Activated T-helper 2 cell treated with anti-CD3 and anti-CD28 coated beads, Interferon-gamma antibody, Interleukin-2, Interleukin-4, amounts not matched to agents 10 μg/mL and 5 μg/mL and 100 μg/mL, durations not matched to agents 14 hours and 24 hours and 36 hours (primary cell): ENCODE measurements at regions not wholly inside any gene's neighbourhood (a gene's known extent, or its start where the extent isn't known, plus 50 kb on each side); places are given as distances from the start of the nearest gene placed in this dataset.
"Not testable (repeated sequence)": the region's sequence is repeated elsewhere in the genome, so short reads cannot be mapped to it uniquely, and the experiment has no call there.

Experiments used
- DNase-seq: peaks from one replicate; pipeline ENCODE4 v3.0.0; 2021; ENCODE audit warnings: low spot score
- H3K27ac Mint-ChIP-seq: one replicate; pipeline ENCODE4 v1.8.0; 2021; ENCODE audit warnings: mixed read lengths
- H3K27me3 Mint-ChIP-seq: one replicate; pipeline ENCODE4 v1.8.0; 2021; ENCODE audit warnings: low read depth, mixed read lengths
- H3K36me3 Mint-ChIP-seq: one replicate; pipeline ENCODE4 v1.8.0; 2021; ENCODE audit warnings: low read depth, mixed read lengths
- H3K4me1 Mint-ChIP-seq: one replicate; pipeline ENCODE4 v1.8.0; 2021; ENCODE audit warnings: low read depth, mixed read lengths
- H3K4me3 Mint-ChIP-seq: one replicate; pipeline ENCODE4 v1.8.0; 2021; ENCODE audit warnings: low read depth, mild to moderate bottlenecking, moderate library complexity, mixed read lengths
- H3K9me3 Mint-ChIP-seq: one replicate; pipeline ENCODE4 v1.8.0; 2021; ENCODE audit warnings: mixed read lengths
- intact Hi-C: fragments of 100-400 bp; cut with micrococcal nuclease; formaldehyde crosslinking; loops from one replicate; pipeline ENCODE4 v1.15.1; 2023

DNA sequence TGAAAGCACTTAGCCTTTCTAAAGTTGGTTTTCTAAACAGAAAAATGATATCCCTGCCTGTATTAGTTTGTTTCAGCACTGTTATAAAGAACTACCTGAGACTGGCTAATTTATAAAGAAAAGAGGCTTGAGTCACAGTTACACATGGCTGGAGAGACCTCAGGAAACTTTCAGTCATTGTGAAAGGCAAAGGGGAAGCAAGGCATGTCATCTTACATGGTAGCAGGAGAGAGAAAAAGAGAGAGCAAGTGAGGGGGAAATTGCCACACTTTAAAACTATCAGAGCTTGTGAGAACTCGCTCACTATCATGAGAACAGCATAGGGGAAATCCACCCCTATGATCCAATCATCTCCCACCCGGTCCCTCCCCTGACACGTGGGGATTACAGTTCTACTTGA is 64.9 kb downstream of the FAM170A start:
- H3K36me3 Mint-ChIP-seq = no peaks in the 10 kb centered on the region
- no peak overlapping the region for H3K27ac Mint-ChIP-seq
- H3K9me3 Mint-ChIP-seq = peaks cover 9% of the 10 kb centered on the region
- H3K4me3 Mint-ChIP-seq = no peak overlapping the region
- intact Hi-C loops = no loop called here
- no peaks in the 10 kb centered on the region for H3K27me3 Mint-ChIP-seq
- no peaks in the 10 kb centered on the region for H3K4me1 Mint-ChIP-seq
- no peak for DNase-seq

GRCh38 chr5:119706049-119706448 is 76.7 kb downstream of the FAM170A start:
- Mint-ChIP-seq H3K27ac (no peak overlapping the region), H3K36me3 (no peaks in the 10 kb centered on the region), H3K4me1 (no peaks in the 10 kb centered on the region), H3K4me3 (no peak overlapping the region), H3K27me3 (no peaks in the 10 kb centered on the region), H3K9me3 (no peaks in the 10 kb centered on the region)
- no peak for DNase-seq
- intact Hi-C loops = no loop called here

DNA sequence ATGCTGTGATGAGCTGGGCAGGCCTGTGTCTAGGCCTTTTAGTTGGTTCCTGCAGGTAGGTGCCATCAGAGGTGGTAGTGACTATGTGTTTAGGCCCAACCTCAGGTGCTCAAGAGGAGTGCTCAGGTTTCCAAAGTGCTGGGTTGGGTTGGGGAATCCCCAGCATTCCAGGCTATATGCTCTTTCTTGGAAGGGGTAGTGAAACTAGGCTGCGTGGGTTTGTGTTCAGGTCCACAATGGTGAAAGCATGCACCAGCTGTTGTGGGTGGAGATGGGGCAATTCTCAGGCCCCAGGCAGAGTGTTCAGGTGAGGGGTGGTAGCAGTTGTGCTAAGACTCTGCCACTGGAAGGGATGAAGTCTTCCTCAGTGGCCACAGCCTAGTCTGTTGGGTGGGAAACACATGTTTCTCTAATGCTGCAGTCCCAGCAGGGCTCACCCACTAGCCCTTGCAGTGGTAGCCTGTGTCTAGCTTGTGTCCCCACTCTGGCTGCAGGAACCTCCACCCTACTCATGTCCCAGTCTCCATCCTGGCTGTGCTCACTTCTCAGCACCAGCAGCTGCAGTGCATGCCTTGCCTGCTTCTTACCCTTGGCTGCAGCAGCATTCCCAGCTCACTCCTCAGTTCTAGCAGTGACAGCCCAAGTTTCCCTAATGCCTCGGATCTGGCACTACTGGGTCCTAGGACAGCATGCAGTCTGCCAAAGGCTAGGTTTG is 78.9 kb downstream of the FAM170A start:
- H3K4me3 Mint-ChIP-seq = no peak overlapping the region
- H3K9me3 Mint-ChIP-seq = no peaks in the 10 kb centered on the region
- DNase-seq = no peak
- no peaks in the 10 kb centered on the region for H3K27me3 Mint-ChIP-seq
- no peak overlapping the region for H3K27ac Mint-ChIP-seq
- intact Hi-C loops = no loop called here
- H3K36me3 Mint-ChIP-seq = no peaks in the 10 kb centered on the region
- H3K4me1 Mint-ChIP-seq = no peaks in the 10 kb centered on the region

DNA sequence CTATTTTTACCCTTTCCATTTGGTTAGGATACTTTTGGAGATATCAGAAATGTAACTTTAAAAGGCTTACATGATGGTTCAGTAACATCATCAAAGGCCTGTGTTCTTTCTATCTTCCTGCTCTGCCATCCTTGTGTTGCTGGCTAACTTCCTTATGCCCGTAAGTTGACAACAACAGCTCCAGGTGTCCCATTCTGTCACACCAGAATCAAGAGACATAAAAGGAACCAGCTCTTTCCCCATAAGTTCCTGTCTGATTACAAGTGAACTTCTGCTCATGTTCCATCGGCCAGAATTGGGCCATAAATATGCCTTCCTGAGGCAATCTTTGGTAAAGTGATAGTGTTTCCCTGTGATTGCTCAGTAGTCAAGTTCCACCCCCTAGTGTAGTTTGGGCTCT is 92.4 kb downstream of the FAM170A start:
- Mint-ChIP-seq H3K4me1 (no peaks in the 10 kb centered on the region), H3K9me3 (peaks cover 8% of the 10 kb centered on the region), H3K36me3 (no peaks in the 10 kb centered on the region), H3K27ac (no peak overlapping the region), H3K27me3 (no peaks in the 10 kb centered on the region), H3K4me3 (no peak overlapping the region)
- intact Hi-C loops = no loop called here
- DNase-seq = no peak

GRCh38 chr5:119725291-119725690 is 95.9 kb downstream of the FAM170A start:
- H3K9me3 Mint-ChIP-seq, H3K27ac Mint-ChIP-seq, H3K4me1 Mint-ChIP-seq, DNase-seq, intact Hi-C loops, H3K4me3 Mint-ChIP-seq, H3K27me3 Mint-ChIP-seq, H3K36me3 Mint-ChIP-seq: not testable (repeated sequence)

GRCh38 chr5:119726544-119726943 is 97.2 kb downstream of the FAM170A start:
- Mint-ChIP-seq H3K9me3 (peaks cover 8% of the 10 kb centered on the region), H3K27ac (no peak overlapping the region), H3K4me1 (no peaks in the 10 kb centered on the region), H3K27me3 (no peaks in the 10 kb centered on the region), H3K4me3 (no peak overlapping the region), H3K36me3 (no peaks in the 10 kb centered on the region)
- intact Hi-C loops = no loop called here
- DNase-seq = no peak

GRCh38 chr5:119740225-119740624 is 110.9 kb downstream of the FAM170A start:
- no peak for DNase-seq
- H3K27ac Mint-ChIP-seq = no peak overlapping the region
- no peak overlapping the region for H3K4me3 Mint-ChIP-seq
- intact Hi-C loops = loop anchor here (5.0 kb wide), 1 partner anchor 268 kb away; no protein-coding TSS in a partner anchor
- no peaks in the 10 kb centered on the region for H3K9me3 Mint-ChIP-seq
- H3K36me3 Mint-ChIP-seq = no peaks in the 10 kb centered on the region
- H3K4me1 Mint-ChIP-seq = no peaks in the 10 kb centered on the region
- no peaks in the 10 kb centered on the region for H3K27me3 Mint-ChIP-seq

DNA sequence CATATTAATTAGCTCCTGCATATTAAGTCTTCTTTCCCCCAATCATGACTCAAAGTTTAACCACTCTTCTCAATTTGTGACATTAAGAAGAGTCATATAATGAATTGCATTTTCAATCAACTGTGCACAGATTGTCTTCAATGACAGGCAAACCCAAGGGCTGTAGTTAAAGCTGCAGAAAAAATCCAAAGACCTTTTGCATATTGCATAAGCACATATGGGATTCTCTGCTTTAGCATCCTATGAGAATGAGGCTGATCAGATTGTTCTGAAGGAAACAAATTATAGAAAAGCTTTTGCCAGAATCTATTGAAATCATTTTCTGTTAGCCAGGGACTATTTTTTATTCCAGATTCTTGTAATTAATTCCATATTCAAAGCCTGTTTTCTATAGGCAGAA is 112.3 kb downstream of the FAM170A start:
- Mint-ChIP-seq H3K4me3 (no peak overlapping the region), H3K27me3 (no peaks in the 10 kb centered on the region), H3K4me1 (no peaks in the 10 kb centered on the region), H3K36me3 (no peaks in the 10 kb centered on the region), H3K9me3 (no peaks in the 10 kb centered on the region), H3K27ac (no peak overlapping the region)
- intact Hi-C loops = loop anchor here (5.0 kb wide), 1 partner anchor 269 kb away; no protein-coding TSS in a partner anchor
- DNase-seq = no peak

- H3K27ac Mint-ChIP-seq = no peak overlapping the region
- no peak overlapping the region for H3K4me3 Mint-ChIP-seq
- no peaks in the 10 kb centered on the region for H3K9me3 Mint-ChIP-seq
- no peaks in the 10 kb centered on the region for H3K27me3 Mint-ChIP-seq
- intact Hi-C loops = loop anchor here (5.0 kb wide), 1 partner anchor 270 kb away; no protein-coding TSS in a partner anchor
- no peaks in the 10 kb centered on the region for H3K36me3 Mint-ChIP-seq
- H3K4me1 Mint-ChIP-seq = no peaks in the 10 kb centered on the region
- no peak for DNase-seq
Observed at GRCh38 chr5:119742311-119742710, 113.0 kb downstream of the FAM170A start.

DNA sequence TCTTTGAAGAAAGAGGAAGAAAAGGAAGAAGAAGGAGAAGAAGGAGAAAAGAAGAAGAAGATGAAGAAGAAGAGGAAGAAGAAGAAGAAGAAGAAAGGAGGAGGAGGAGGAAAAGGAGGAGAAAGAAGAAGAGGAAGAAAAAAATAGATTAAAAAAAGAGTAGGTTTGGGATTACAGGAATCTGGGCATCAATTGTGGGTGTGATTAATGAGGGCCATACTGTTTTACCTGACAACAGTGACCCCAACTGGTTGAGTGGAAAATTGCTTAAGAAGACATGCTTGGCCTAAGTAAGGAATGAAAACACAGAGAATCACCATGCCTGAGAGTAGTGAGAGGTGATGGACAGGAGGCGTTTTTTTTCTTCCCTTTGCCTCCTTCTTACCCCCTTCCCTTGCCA is 114.6 kb downstream of the FAM170A start:
- no peaks in the 10 kb centered on the region for H3K4me1 Mint-ChIP-seq
- H3K9me3 Mint-ChIP-seq = no peaks in the 10 kb centered on the region
- no peak for DNase-seq
- no peak overlapping the region for H3K27ac Mint-ChIP-seq
- H3K36me3 Mint-ChIP-seq = no peaks in the 10 kb centered on the region
- H3K4me3 Mint-ChIP-seq = no peak overlapping the region
- intact Hi-C loops = loop anchor here (1.0 to 5.0 kb wide), 2 partner anchors 272 to 756 kb away; partner anchors contain the start of gene DTWD2
- H3K27me3 Mint-ChIP-seq = no peaks in the 10 kb centered on the region

GRCh38 chr5:119745976-119746375 is 116.6 kb downstream of the FAM170A start:
- no peak overlapping the region for H3K4me3 Mint-ChIP-seq
- no peak overlapping the region for H3K27ac Mint-ChIP-seq
- H3K4me1 Mint-ChIP-seq = no peaks in the 10 kb centered on the region
- no peak for DNase-seq
- no peaks in the 10 kb centered on the region for H3K36me3 Mint-ChIP-seq
- no peaks in the 10 kb centered on the region for H3K9me3 Mint-ChIP-seq
- H3K27me3 Mint-ChIP-seq = no peaks in the 10 kb centered on the region
- intact Hi-C loops = no loop called here

- no peaks in the 10 kb centered on the region for H3K36me3 Mint-ChIP-seq
- no peak overlapping the region for H3K4me3 Mint-ChIP-seq
- intact Hi-C loops = no loop called here
- H3K9me3 Mint-ChIP-seq = no peaks in the 10 kb centered on the region
- H3K27ac Mint-ChIP-seq = no peak overlapping the region
- DNase-seq = no peak
- H3K27me3 Mint-ChIP-seq = no peaks in the 10 kb centered on the region
- H3K4me1 Mint-ChIP-seq = no peaks in the 10 kb centered on the region
Observed at GRCh38 chr5:119746984-119747383, 117.6 kb downstream of the FAM170A start.

GRCh38 chr5:119750887-119751733 is 121.8 kb downstream of the FAM170A start:
- intact Hi-C loops = no loop called here
- Mint-ChIP-seq H3K9me3 (no peaks in the 10 kb centered on the region), H3K27ac (no peak overlapping the region), H3K27me3 (no peaks in the 10 kb centered on the region), H3K36me3 (no peaks in the 10 kb centered on the region), H3K4me3 (no peak overlapping the region), H3K4me1 (no peaks in the 10 kb centered on the region)
- DNase-seq = no peak
